Esophagus squamous epithelium (tissue), 4 donors: ENCODE measurements at regions not wholly inside any gene's neighbourhood (a gene's known extent, or its start where the extent isn't known, plus 50 kb on each side); places are given as distances from the start of the nearest gene placed in this dataset.

Experiments
- CTCF ChIP-seq, 6 experiments: fragments of 450-650 bp in 4 of 6; fragments of 200-600 bp in 2 of 6; sonication (generic) in 2 of 6; IDR thresholded peaks; one replicate each; pipeline ENCODE4 v1.5.1; 2016 to 2019; ENCODE audit warnings: antibody characterized with exemption in 6 of 6, mild to moderate bottlenecking in 4 of 6, moderate library complexity in 4 of 6
- POLR2A ChIP-seq, 4 donors: fragments of 450-650 bp; IDR thresholded peaks; one replicate each; pipeline ENCODE4 v1.6.1; 2017; ENCODE audit warnings: antibody characterized with exemption in 4 of 4, mild to moderate bottlenecking in 4 of 4, moderate library complexity in 3 of 4

- no peak for TF ChIP-seq CTCF (IDR thresholded peaks at IDR 0.05)
- TF ChIP-seq POLR2A (IDR thresholded peaks at IDR 0.05) = no peak
These were observed 50.9 kb upstream of the AJAP1 start for GRCh38 chr1:4603295-4604110.
